H9 (cell line): ENCODE measurements at regions not wholly inside any gene's neighbourhood (a gene's known extent, or its start where the extent isn't known, plus 50 kb on each side); places are given as distances from the start of the nearest gene placed in this dataset.

Experiments used
- DNase-seq: peaks from one replicate; pipeline ENCODE4 v3.0.0-alpha.2; 2017
- H2AFZ ChIP-seq: one replicate; pipeline ENCODE4 v1.6.1; 2013; ENCODE audit warnings: mild to moderate bottlenecking, low read length, control low read depth, moderate library complexity
- H2AK5ac ChIP-seq: 2 replicates; pipeline ENCODE4 v1.6.1; 2013; ENCODE audit warnings: low read length, control low read depth, mixed read lengths; ENCODE audit not compliant: insufficient read length
- H2BK120ac ChIP-seq: one replicate; pipeline ENCODE4 v1.6.1; 2013; ENCODE audit warnings: low read depth, mild to moderate bottlenecking, low read length, control low read depth, inconsistent platforms; ENCODE audit not compliant: poor library complexity, severe bottlenecking
- H2BK12ac ChIP-seq: 2 replicates; pipeline ENCODE4 v1.6.1; 2013; ENCODE audit warnings: low read length, control low read depth, mixed read lengths, low read depth; ENCODE audit not compliant: insufficient read length
- H2BK15ac ChIP-seq: 2 replicates; pipeline ENCODE4 v1.6.1; 2013; ENCODE audit warnings: low read depth, low read length, control low read depth
- H2BK20ac ChIP-seq: one replicate; pipeline ENCODE4 v1.6.1; 2013; ENCODE audit warnings: low read depth, mild to moderate bottlenecking, low read length, control low read depth, inconsistent platforms; ENCODE audit not compliant: poor library complexity, severe bottlenecking
- H2BK5ac ChIP-seq: 2 replicates; pipeline ENCODE4 v1.6.1; 2013; ENCODE audit warnings: low read length, control low read depth, mixed read lengths; ENCODE audit not compliant: insufficient read length
- H3K14ac ChIP-seq: 2 replicates; pipeline ENCODE4 v1.6.1; 2013; ENCODE audit warnings: low read length, control low read depth; ENCODE audit not compliant: insufficient read depth
- H3K18ac ChIP-seq: 2 replicates; pipeline ENCODE4 v1.6.1; 2013; ENCODE audit warnings: low read depth, mild to moderate bottlenecking, mixed read lengths, low read length, control low read depth; ENCODE audit not compliant: insufficient read length
- H3K23ac ChIP-seq: 2 replicates; pipeline ENCODE4 v1.6.1; 2013; ENCODE audit warnings: low read length, control low read depth, mixed read lengths, low read depth; ENCODE audit not compliant: insufficient read length
- H3K23me2 ChIP-seq: 2 replicates; pipeline ENCODE4 v1.6.1; 2013; ENCODE audit warnings: low read depth, mild to moderate bottlenecking, mixed read lengths, low read length, control low read depth; ENCODE audit not compliant: insufficient read length, poor library complexity, severe bottlenecking
- H3K27ac ChIP-seq: 2 replicates; pipeline ENCODE4 v1.5.1; 2013; ENCODE audit warnings: low read length, control low read depth, mixed read lengths, low read depth; ENCODE audit not compliant: insufficient read length
- H3K27me3 ChIP-seq: 2 replicates; pipeline ENCODE4 v1.6.1; 2013; ENCODE audit warnings: low read length, control low read depth, inconsistent platforms; ENCODE audit not compliant: insufficient read depth
- H3K4ac ChIP-seq: 2 replicates; pipeline ENCODE4 v1.6.1; 2013; ENCODE audit warnings: low read depth, mild to moderate bottlenecking, control low read depth, inconsistent platforms, low read length, moderate library complexity
- H3K4me1 ChIP-seq: 2 replicates; pipeline ENCODE4 v1.6.1; 2013; ENCODE audit warnings: low read length, control low read depth, inconsistent platforms; ENCODE audit not compliant: insufficient read depth
- H3K4me2 ChIP-seq: 2 replicates; pipeline ENCODE4 v1.6.1; 2013; ENCODE audit warnings: low read length, control low read depth, mixed read lengths; ENCODE audit not compliant: insufficient read length, insufficient read depth
- H3K56ac ChIP-seq: 2 replicates; pipeline ENCODE4 v1.6.1; 2013; ENCODE audit warnings: low read depth, mild to moderate bottlenecking, mixed read lengths, low read length, control low read depth; ENCODE audit not compliant: insufficient read length
- H3K79me1 ChIP-seq: 2 replicates; pipeline ENCODE4 v1.6.1; 2013; ENCODE audit warnings: low read depth, mild to moderate bottlenecking, moderate library complexity, low read length, control low read depth, inconsistent platforms; ENCODE audit not compliant: insufficient read depth, poor library complexity, severe bottlenecking
- H3K79me2 ChIP-seq: 2 replicates; pipeline ENCODE4 v1.6.1; 2013; ENCODE audit warnings: low read length, control low read depth, inconsistent platforms; ENCODE audit not compliant: insufficient read depth
- H3K9ac ChIP-seq: 2 replicates; pipeline ENCODE4 v1.6.1; 2013; ENCODE audit warnings: low read length, control low read depth, mixed read lengths; ENCODE audit not compliant: insufficient read length; ENCODE audit errors: extremely low read depth
- H3K9me3 ChIP-seq: one replicate; pipeline ENCODE4 v1.6.1; 2013; ENCODE audit warnings: low read depth, low read length, inconsistent platforms; ENCODE audit not compliant: control insufficient read depth
- H3T11ph ChIP-seq: one replicate; pipeline ENCODE4 v1.6.1; 2013; ENCODE audit warnings: mild to moderate bottlenecking, low read length, control low read depth, inconsistent platforms
- H4K20me1 ChIP-seq: one replicate; pipeline ENCODE4 v1.6.1; 2013; ENCODE audit not compliant: control insufficient read depth, insufficient read length, insufficient read depth
- H4K5ac ChIP-seq: 2 replicates; pipeline ENCODE4 v1.6.1; 2013; ENCODE audit warnings: low read depth, mild to moderate bottlenecking, mixed read lengths, low read length, control low read depth; ENCODE audit not compliant: insufficient read length
- H4K8ac ChIP-seq: replicated peaks from 2 replicates; pipeline ENCODE4 v1.6.1; 2013; ENCODE audit warnings: low read length, control low read depth, mixed read lengths, low read depth; ENCODE audit not compliant: insufficient read length
- H4K91ac ChIP-seq: 2 replicates; pipeline ENCODE4 v1.6.1; 2013; ENCODE audit warnings: low read depth, mild to moderate bottlenecking, moderate library complexity, mixed read lengths, low read length, control low read depth; ENCODE audit not compliant: insufficient read length
- H3K27ac Mint-ChIP-seq, 3 experiments: 2 replicates in 2 of 3; 3 replicates in 1 of 3; pipeline ENCODE4 v1.8.0; 2020 to 2021; ENCODE audit warnings: mixed read lengths in 3 of 3, mild to moderate bottlenecking in 1 of 3, moderate library complexity in 1 of 3
- H3K27me3 Mint-ChIP-seq: 2 replicates; pipeline ENCODE4 v1.8.0; 2021; ENCODE audit warnings: low read depth, mild to moderate bottlenecking, moderate library complexity, mixed read lengths
- H3K36me3 Mint-ChIP-seq, 3 experiments: 2 replicates in 2 of 3; 3 replicates in 1 of 3; pipeline ENCODE4 v1.8.0; 2020 to 2021; ENCODE audit warnings: low read depth in 3 of 3, mixed read lengths in 3 of 3; ENCODE audit not compliant: insufficient read depth in 1 of 3
- H3K4me1 Mint-ChIP-seq, 2 experiments: 2 replicates each; pipeline ENCODE4 v1.8.0; 2020; ENCODE audit warnings: mixed read lengths in 2 of 2
- H3K4me3 Mint-ChIP-seq, 2 experiments: 2 replicates in 1 of 2; 3 replicates in 1 of 2; pipeline ENCODE4 v1.8.0; 2020 to 2021; ENCODE audit warnings: mild to moderate bottlenecking in 2 of 2, mixed read lengths in 2 of 2, moderate library complexity in 1 of 2
- H3K9me3 Mint-ChIP-seq, 2 experiments: 2 replicates in 1 of 2; 3 replicates in 1 of 2; pipeline ENCODE4 v1.8.0; 2020; ENCODE audit warnings: mild to moderate bottlenecking in 2 of 2, mixed read lengths in 2 of 2, moderate library complexity in 1 of 2
- CTCF ChIP-seq: fragments of 200-600 bp; sonication (generic); conservative IDR thresholded peaks from 3 replicates; pipeline ENCODE4 v1.8.0; 2021; ENCODE audit warnings: antibody characterized with exemption, mild to moderate bottlenecking
- WGBS: extraction: QIAGEN DNeasy Blood & Tissue Kit; methylation state at CpG from one replicate; pipeline ENCODE4 v1.1.7; 2013; ENCODE audit warnings: missing lambda C conversion rate, low lambda C conversion rate, mixed read lengths; ENCODE audit not compliant: insufficient read length; ENCODE audit errors: extremely low coverage; 5-methylcytosine and 5-hydroxymethylcytosine counted together

- Histone ChIP-seq H3K27me3 (no peaks in the 10 kb centered on the region), H4K91ac (no peak overlapping the region), H3K4me2 (no peak overlapping the region), H4K20me1 (no peaks in the 10 kb centered on the region), H3K18ac (no peak overlapping the region), H3K79me2 (no peaks in the 10 kb centered on the region), H3K9ac (no peak overlapping the region), H4K5ac (no peak overlapping the region), H3K27ac (no peak overlapping the region), H4K8ac (no peak overlapping the region), H3K23me2 (no peaks in the 10 kb centered on the region), H3K9me3 (no peaks in the 10 kb centered on the region), H2BK15ac (no peak overlapping the region), H3K56ac (no peak overlapping the region), H3K79me1 (no peaks in the 10 kb centered on the region), H3T11ph (no peak overlapping the region), H3K23ac (no peak overlapping the region), H3K4me1 (no peaks in the 10 kb centered on the region), H2AFZ (no peak overlapping the region), H2BK5ac (no peak overlapping the region), H2BK12ac (no peak overlapping the region), H2BK20ac (no peak overlapping the region), H3K4ac (no peak overlapping the region), H2AK5ac (no peak overlapping the region), H2BK120ac (no peak overlapping the region), H3K14ac (no peak overlapping the region)
- H3K4me1 Mint-ChIP-seq: no peaks in the 10 kb centered on the region
- H3K36me3 Mint-ChIP-seq: peaks cover 0 to 9% (median 6%) of the 10 kb centered on the region in 3 experiments; a peak in 5 of 7 replicates
- no peaks in the 10 kb centered on the region; the same call in 1 of the 2 replicates for H3K27me3 Mint-ChIP-seq
- DNase-seq: no peak
- H3K4me3 Mint-ChIP-seq: no peak overlapping the region
- no CpG with 5 or more reads among the region's 3 CpGs for WGBS
- no peak for TF ChIP-seq CTCF
- H3K9me3 Mint-ChIP-seq: peaks cover 7 to 11% of the 10 kb centered on the region in 2 experiments; a peak in 4 of 5 replicates
- H3K27ac Mint-ChIP-seq: no peak overlapping the region
Observed at GRCh38 chr10:129280908-129281586, 186.0 kb upstream of the MGMT start.
